ENCODE measurements at regions not wholly inside any gene's neighbourhood (a gene's known extent, or its start where the extent isn't known, plus 50 kb on each side); places are given as distances from the start of the nearest gene placed in this dataset.

DNA sequence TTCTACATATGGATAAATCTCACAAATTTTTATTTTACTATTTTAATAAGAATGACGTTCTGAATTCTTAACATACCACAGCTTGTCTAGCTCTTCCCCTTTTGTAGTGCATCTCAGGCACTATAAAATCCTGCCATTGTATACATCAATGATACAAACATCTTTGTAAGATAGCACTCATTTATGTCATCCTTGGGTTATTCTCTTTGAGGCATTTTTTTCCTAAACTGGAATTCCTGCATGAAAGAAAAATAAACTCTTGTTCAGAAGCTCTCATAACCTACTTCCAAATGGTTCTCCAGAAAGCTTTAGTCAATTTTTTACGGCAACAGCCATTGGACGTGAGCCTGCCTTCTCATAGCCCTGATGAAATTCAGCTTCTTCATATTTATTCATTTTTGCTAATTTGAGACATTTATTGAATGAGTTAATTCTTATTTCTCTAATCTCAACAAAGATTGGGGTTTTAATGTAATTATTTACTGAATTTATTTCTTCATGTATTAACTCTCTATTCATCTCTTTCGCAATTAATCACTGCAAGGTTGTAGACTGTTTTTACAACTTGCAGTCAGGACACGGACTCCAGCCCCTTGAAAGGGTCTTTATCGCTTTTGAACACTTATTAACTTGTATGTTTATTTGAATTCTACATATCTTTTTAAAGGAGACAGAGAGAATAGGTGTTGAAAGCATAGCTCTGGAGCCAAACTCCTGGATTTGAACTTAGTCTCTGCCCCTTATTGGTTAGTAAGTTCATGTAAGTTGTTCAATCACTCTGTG, 57.6 kb upstream of the PARD3B start:
- no peak for DNase-seq

DNA sequence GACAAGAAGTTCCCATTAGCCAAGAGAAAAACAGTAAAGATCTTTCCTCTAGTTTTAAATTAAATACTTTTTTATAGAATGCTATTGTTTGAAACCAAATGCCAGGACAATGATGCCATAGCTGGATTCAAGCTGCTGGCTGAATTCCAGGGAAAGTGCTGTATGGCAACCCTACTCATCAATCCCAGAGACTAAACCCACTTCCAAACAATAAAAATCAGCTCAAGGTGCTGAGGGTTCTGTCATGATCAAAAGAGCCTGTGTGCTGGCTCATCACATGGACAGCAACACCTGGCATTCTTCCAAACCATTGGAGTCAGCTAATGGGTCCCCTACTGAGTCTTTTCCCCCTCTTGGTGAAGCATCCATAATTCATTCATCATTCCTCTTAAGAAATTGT, 53.7 kb upstream of the PARD3B start:
- DNase-seq = peak; percentile 12

DNA sequence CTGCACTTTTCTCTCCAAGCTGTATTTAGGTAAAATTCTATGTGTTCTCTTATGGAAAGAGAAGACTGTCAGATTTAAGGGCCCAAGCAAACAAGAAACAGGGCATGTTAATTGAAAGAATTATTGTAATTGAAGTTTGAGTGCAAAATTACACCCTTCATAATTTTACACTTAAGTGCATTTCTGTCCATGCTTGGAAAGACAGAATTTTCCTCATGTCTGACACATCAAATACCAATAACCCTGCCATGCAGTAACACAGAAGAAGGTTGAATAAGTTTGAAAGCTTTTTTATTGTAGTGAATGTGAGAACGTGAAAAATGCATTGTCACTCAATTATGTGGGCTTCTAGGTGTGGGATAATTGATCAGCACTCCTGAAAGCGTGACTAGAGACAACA, 52.9 kb upstream of the PARD3B start:
- DNase-seq = peak; percentile 22

DNA sequence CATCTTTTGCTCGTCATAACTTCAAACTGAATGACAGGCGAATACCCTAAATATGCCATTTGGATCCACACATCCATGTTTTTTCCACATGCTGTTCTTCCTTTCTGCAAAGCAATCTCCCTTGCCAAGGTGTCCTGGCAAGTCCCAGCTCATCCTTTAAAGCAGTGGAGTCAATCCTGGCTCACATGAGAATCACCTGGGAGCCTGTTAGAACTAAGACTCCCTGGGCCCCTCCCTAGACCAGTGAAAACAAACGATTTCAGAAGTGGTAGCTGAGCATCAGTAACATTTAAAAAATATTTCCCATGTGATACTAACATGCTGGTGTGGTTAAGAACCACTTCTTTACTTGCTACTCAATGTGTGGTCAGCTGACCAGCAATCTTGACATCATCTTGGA, 50.6 kb upstream of the PARD3B start:
- DNase-seq = no peak

DNA sequence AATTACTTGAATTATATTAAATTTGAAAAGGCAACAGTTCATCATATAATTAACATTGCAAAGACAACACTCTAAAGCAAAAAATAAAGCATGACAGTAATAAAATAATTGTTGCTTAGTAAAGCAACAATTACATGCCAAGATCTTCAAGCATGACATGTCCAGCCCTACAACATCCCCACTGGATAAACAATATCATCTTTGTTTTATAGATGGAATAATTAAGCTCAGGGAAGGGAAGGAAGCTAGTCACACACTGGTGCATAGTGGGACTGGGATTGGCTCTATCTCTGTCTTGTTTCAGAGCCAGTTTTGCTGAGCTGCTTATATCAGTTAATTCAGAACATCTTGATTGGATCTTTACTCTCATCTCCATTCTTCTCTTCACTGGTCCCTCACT, 49.9 kb upstream of the PARD3B start:
- no peak for DNase-seq

Measured in NCI-H1105 treated with DMSO at 0.1 percent for 48 hours (cell line).